ENCODE measurements at regions not wholly inside any gene's neighbourhood (a gene's known extent, or its start where the extent isn't known, plus 50 kb on each side); places are given as distances from the start of the nearest gene placed in this dataset.
A peak's percentile ranks its signal among the peaks of the same experiment; 100 is the strongest.

DNA sequence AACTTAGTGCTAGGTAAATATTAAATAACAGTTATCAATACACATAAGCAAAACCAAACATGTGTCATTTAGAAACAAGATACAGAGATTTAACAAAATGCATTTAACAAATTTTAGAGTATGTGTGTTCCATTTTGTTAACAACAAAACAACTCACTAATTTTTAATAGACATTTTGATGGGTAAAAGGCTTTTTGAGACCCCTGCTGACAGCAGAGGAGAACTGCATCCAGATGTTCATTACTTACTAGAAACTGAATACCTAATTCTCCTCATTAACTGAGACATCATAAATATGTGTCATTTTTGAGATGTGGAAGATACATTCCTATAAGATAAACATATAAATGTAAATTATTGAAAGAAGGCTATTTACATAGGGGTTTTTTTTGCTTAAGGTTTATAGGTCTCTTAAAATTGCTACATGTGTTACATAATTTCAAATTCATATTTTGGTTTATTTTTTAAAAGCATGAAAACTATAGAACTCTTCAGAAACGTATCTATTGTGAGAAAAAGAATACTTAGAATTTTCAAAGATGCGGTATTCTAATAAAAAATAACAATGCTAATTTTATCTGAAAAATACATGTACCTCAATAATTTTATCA is 1009.8 kb downstream of the TUSC7 start:
- H3K9me3 Mint-ChIP-seq (ENCODE audit: low read depth, unreplicated experiment), result no peaks in the 10 kb centered on the region
- no peak overlapping the region for H3K4me3 Mint-ChIP-seq (ENCODE audit: low read depth, unreplicated experiment)
- peak; percentile 18 for DNase-seq
- intact Hi-C loops (cut with micrococcal nuclease; ENCODE audit: unreplicated experiment), result loop anchor here (1.0 to 10.0 kb wide), 4 partner anchors 172 to 949 kb away; no protein-coding TSS in a partner anchor
- CTCF ChIA-PET, result no interaction called here
- TF ChIP-seq CTCF (IDR thresholded peaks at IDR 0.05; ENCODE audit: unreplicated experiment), result peak; percentile 37
- no peaks in the 10 kb centered on the region for H3K4me1 Mint-ChIP-seq (ENCODE audit: low read depth, unreplicated experiment)
- H3K36me3 Mint-ChIP-seq (ENCODE audit: insufficient read depth, unreplicated experiment), result no peaks in the 10 kb centered on the region
- H3K27me3 Mint-ChIP-seq (ENCODE audit: unreplicated experiment), result no peaks in the 10 kb centered on the region
- no TSS peak for BruUV-seq (replicated peaks)
- H3K27ac Mint-ChIP-seq (ENCODE audit: unreplicated experiment), result no peak overlapping the region

DNA sequence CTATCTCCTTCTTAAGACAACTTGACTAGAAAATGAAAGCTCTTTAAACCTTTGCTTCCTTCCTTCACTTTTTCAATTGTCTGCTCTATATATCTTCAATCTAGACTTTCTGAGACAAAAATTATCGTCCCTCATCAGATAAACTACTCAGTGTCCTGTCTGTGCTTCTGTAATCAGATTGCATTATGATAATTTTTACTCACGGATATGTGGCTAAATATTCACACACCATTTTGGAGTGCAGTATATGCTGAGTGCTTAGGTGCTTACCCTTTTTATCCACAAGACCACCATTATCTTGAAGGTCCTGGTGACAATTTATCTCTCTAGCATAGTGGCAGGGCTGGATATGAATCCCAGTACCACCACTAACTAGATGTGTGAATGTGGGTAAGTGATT is 1012.3 kb downstream of the TUSC7 start:
- Mint-ChIP-seq H3K4me1 (ENCODE audit: low read depth, unreplicated experiment) (no peaks in the 10 kb centered on the region), H3K27me3 (ENCODE audit: unreplicated experiment) (no peaks in the 10 kb centered on the region), H3K27ac (ENCODE audit: unreplicated experiment) (no peak overlapping the region), H3K4me3 (ENCODE audit: low read depth, unreplicated experiment) (no peak overlapping the region), H3K36me3 (ENCODE audit: insufficient read depth, unreplicated experiment) (no peaks in the 10 kb centered on the region), H3K9me3 (ENCODE audit: low read depth, unreplicated experiment) (no peaks in the 10 kb centered on the region)
- TF ChIP-seq CTCF (IDR thresholded peaks at IDR 0.05; ENCODE audit: unreplicated experiment), result no peak
- no peak for DNase-seq
- no TSS peak for BruUV-seq (replicated peaks)
- intact Hi-C loops (cut with micrococcal nuclease; ENCODE audit: unreplicated experiment), result no loop called here
- CTCF ChIA-PET, result interaction anchor here (1.3 kb wide), 1 partner anchor 197 kb away, joined by 3 read pairs; no protein-coding TSS in a partner anchor

DNA sequence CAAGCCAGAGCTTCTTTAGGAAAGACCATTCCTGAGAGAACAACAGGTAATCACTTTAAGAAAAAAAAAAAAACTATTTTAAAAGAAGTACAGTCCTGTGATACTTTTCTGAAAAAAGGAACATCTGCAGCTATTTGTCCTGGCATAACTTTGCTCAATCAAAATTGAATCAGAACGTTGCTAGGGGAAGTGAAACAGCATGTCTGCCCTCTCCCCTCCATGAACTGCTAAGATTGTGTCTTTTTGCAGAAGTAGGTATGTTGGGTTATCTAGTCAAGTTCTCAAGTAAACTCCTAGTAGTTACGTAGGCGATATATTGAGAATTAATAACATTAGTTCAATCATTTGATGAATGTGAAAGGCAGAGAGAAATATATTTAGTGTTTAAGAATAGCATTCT is 1013.3 kb downstream of the TUSC7 start:
- Mint-ChIP-seq H3K4me1 (ENCODE audit: low read depth, unreplicated experiment) (no peaks in the 10 kb centered on the region), H3K27me3 (ENCODE audit: unreplicated experiment) (no peaks in the 10 kb centered on the region), H3K36me3 (ENCODE audit: insufficient read depth, unreplicated experiment) (no peaks in the 10 kb centered on the region), H3K4me3 (ENCODE audit: low read depth, unreplicated experiment) (no peak overlapping the region), H3K9me3 (ENCODE audit: low read depth, unreplicated experiment) (no peaks in the 10 kb centered on the region), H3K27ac (ENCODE audit: unreplicated experiment) (no peak overlapping the region)
- CTCF ChIA-PET, result interaction anchor here (0.6 to 0.7 kb wide), 2 partner anchors 79 to 759 kb away, joined by 3 read pairs; no protein-coding TSS in a partner anchor
- DNase-seq, result no peak
- intact Hi-C loops (cut with micrococcal nuclease; ENCODE audit: unreplicated experiment), result no loop called here
- BruUV-seq (replicated peaks), result no TSS peak
- TF ChIP-seq CTCF (IDR thresholded peaks at IDR 0.05; ENCODE audit: unreplicated experiment), result no peak

GRCh38 chr3:117723825-117724224 is 1014.2 kb downstream of the TUSC7 start:
- intact Hi-C loops (cut with micrococcal nuclease; ENCODE audit: unreplicated experiment), result no loop called here
- no peak for DNase-seq
- CTCF ChIA-PET, result no interaction called here
- BruUV-seq (replicated peaks), result no TSS peak
- Mint-ChIP-seq H3K9me3 (ENCODE audit: low read depth, unreplicated experiment) (no peaks in the 10 kb centered on the region), H3K4me1 (ENCODE audit: low read depth, unreplicated experiment) (no peaks in the 10 kb centered on the region), H3K4me3 (ENCODE audit: low read depth, unreplicated experiment) (no peak overlapping the region), H3K36me3 (ENCODE audit: insufficient read depth, unreplicated experiment) (no peaks in the 10 kb centered on the region), H3K27me3 (ENCODE audit: unreplicated experiment) (no peaks in the 10 kb centered on the region), H3K27ac (ENCODE audit: unreplicated experiment) (no peak overlapping the region)
- TF ChIP-seq CTCF (IDR thresholded peaks at IDR 0.05; ENCODE audit: unreplicated experiment), result no peak
